Muscle layer of colon (tissue), 2 donors: ENCODE measurements at regions not wholly inside any gene's neighbourhood (a gene's known extent, or its start where the extent isn't known, plus 50 kb on each side); places are given as distances from the start of the nearest gene placed in this dataset.

ENCODE experiments used
- H3K27ac ChIP-seq: one replicate; pipeline ENCODE4 v1.7.0; 2013; ENCODE audit warnings: low read depth, mild to moderate bottlenecking, low read length, moderate library complexity
- H3K27me3 ChIP-seq, 2 donors: one replicate each; pipeline ENCODE4 v1.7.0; 2013; ENCODE audit warnings: low read length in 2 of 2, mild to moderate bottlenecking in 2 of 2; ENCODE audit not compliant: insufficient read depth in 2 of 2, control insufficient read depth in 1 of 2
- H3K36me3 ChIP-seq: one replicate; pipeline ENCODE4 v1.7.0; 2013; ENCODE audit warnings: mild to moderate bottlenecking, low read length; ENCODE audit not compliant: insufficient read depth
- H3K4me1 ChIP-seq: one replicate; pipeline ENCODE4 v1.7.0; 2013; ENCODE audit warnings: mild to moderate bottlenecking, low read length; ENCODE audit not compliant: insufficient read depth
- H3K4me3 ChIP-seq, 2 donors: one replicate each; pipeline ENCODE4 v1.7.0; 2013; ENCODE audit warnings: low read length in 2 of 2, low read depth in 1 of 2, mild to moderate bottlenecking in 1 of 2, moderate library complexity in 1 of 2
- H3K9ac ChIP-seq: one replicate; pipeline ENCODE4 v1.7.0; 2013; ENCODE audit warnings: low read length
- H3K9me3 ChIP-seq: one replicate; pipeline ENCODE4 v1.7.0; 2013; ENCODE audit warnings: mild to moderate bottlenecking, low read length
- donor health status: abdominal sarcoma.
- donor health status: Adenocarcinoma of cecum.

GRCh38 chr3:64352639-64352992, 127.3 kb upstream of the PRICKLE2 start:
- Histone ChIP-seq H3K36me3 (no peaks in the 10 kb centered on the region), H3K4me1 (peaks cover 61% of the 10 kb centered on the region), H3K4me3 (peak overlapping the region in 1 of 2 donors; percentile 9), H3K27ac (peak overlapping the region; percentile 67), H3K27me3 (no peaks in the 10 kb centered on the region), H3K9ac (no peak overlapping the region), H3K9me3 (no peaks in the 10 kb centered on the region)

- Histone ChIP-seq H3K27ac (peak overlapping the region; percentile 67), H3K4me3 (peak overlapping the region in 1 of 2 donors; percentile 9), H3K36me3 (no peaks in the 10 kb centered on the region), H3K27me3 (no peaks in the 10 kb centered on the region), H3K9me3 (no peaks in the 10 kb centered on the region), H3K9ac (no peak overlapping the region), H3K4me1 (peaks cover 63% of the 10 kb centered on the region)
These were observed 126.7 kb upstream of the PRICKLE2 start for GRCh38 chr3:64351713-64352638.

GRCh38 chr3:64349551-64349950, 124.3 kb upstream of the PRICKLE2 start:
- Histone ChIP-seq H3K27ac (peak overlapping the region; percentile 59), H3K4me3 (no peak overlapping the region), H3K27me3 (no peaks in the 10 kb centered on the region), H3K36me3 (no peaks in the 10 kb centered on the region), H3K4me1 (peaks cover 74% of the 10 kb centered on the region), H3K9me3 (no peaks in the 10 kb centered on the region), H3K9ac (no peak overlapping the region)

GRCh38 chr3:64345371-64345770, 120.1 kb upstream of the PRICKLE2 start:
- Histone ChIP-seq H3K27me3 (no peaks in the 10 kb centered on the region), H3K4me1 (peaks cover 79% of the 10 kb centered on the region), H3K9me3 (no peaks in the 10 kb centered on the region), H3K36me3 (no peaks in the 10 kb centered on the region), H3K27ac (peak overlapping the region; percentile 80), H3K4me3 (peak overlapping the region in 1 of 2 donors; percentile 35), H3K9ac (no peak overlapping the region)

GRCh38 chr3:64344721-64345207, 119.5 kb upstream of the PRICKLE2 start:
- peaks cover 80% of the 10 kb centered on the region for H3K4me1 ChIP-seq
- H3K36me3 ChIP-seq, result no peaks in the 10 kb centered on the region
- H3K27me3 ChIP-seq, result no peaks in the 10 kb centered on the region
- H3K27ac ChIP-seq, result peak overlapping the region; percentile 80
- no peaks in the 10 kb centered on the region for H3K9me3 ChIP-seq
- peak overlapping the region; percentile 5 for H3K9ac ChIP-seq
- peak overlapping the region; percentile 28 to 35 for H3K4me3 ChIP-seq

GRCh38 chr3:64343689-64344430, 118.6 kb upstream of the PRICKLE2 start:
- no peaks in the 10 kb centered on the region for H3K9me3 ChIP-seq
- no peaks in the 10 kb centered on the region for H3K27me3 ChIP-seq
- no peaks in the 10 kb centered on the region for H3K36me3 ChIP-seq
- H3K4me1 ChIP-seq, result peaks cover 71% of the 10 kb centered on the region
- peak overlapping the region; percentile 80 for H3K27ac ChIP-seq
- peak overlapping the region; percentile 5 for H3K9ac ChIP-seq
- H3K4me3 ChIP-seq, result peak overlapping the region in 1 of 2 donors; percentile 35

GRCh38 chr3:64342940-64343688, 117.8 kb upstream of the PRICKLE2 start:
- Histone ChIP-seq H3K36me3 (no peaks in the 10 kb centered on the region), H3K4me3 (no peak overlapping the region), H3K4me1 (peaks cover 69% of the 10 kb centered on the region), H3K9ac (no peak overlapping the region), H3K27me3 (no peaks in the 10 kb centered on the region), H3K9me3 (no peaks in the 10 kb centered on the region), H3K27ac (peak overlapping the region; percentile 80)

GRCh38 chr3:64341296-64341695, 116.0 kb upstream of the PRICKLE2 start:
- Histone ChIP-seq H3K36me3 (no peaks in the 10 kb centered on the region), H3K9me3 (no peaks in the 10 kb centered on the region), H3K4me1 (peaks cover 60% of the 10 kb centered on the region), H3K9ac (peak overlapping the region; percentile 2), H3K4me3 (no peak overlapping the region), H3K27me3 (no peaks in the 10 kb centered on the region), H3K27ac (peak overlapping the region; percentile 54)

GRCh38 chr3:64340641-64341101, 115.4 kb upstream of the PRICKLE2 start:
- Histone ChIP-seq H3K36me3 (no peaks in the 10 kb centered on the region), H3K27ac (peak overlapping the region; percentile 54), H3K4me1 (peaks cover 55% of the 10 kb centered on the region), H3K9me3 (no peaks in the 10 kb centered on the region), H3K4me3 (peak overlapping the region in 1 of 2 donors; percentile 29), H3K9ac (peak overlapping the region; percentile 2), H3K27me3 (no peaks in the 10 kb centered on the region)

GRCh38 chr3:64336488-64336887, 111.2 kb upstream of the PRICKLE2 start:
- no peaks in the 10 kb centered on the region for H3K27me3 ChIP-seq
- no peak overlapping the region for H3K4me3 ChIP-seq
- peaks cover 19% of the 10 kb centered on the region for H3K4me1 ChIP-seq
- H3K36me3 ChIP-seq, result no peaks in the 10 kb centered on the region
- H3K27ac ChIP-seq, result no peak overlapping the region
- H3K9ac ChIP-seq, result no peak overlapping the region
- H3K9me3 ChIP-seq, result no peaks in the 10 kb centered on the region
